ENCODE measurements at regions not wholly inside any gene's neighbourhood (a gene's known extent, or its start where the extent isn't known, plus 50 kb on each side); places are given as distances from the start of the nearest gene placed in this dataset.

GRCh38 chr2:173841110-173841509, 124.1 kb downstream of the SP3 start:
- Mint-ChIP-seq H3K27me3 (ENCODE audit: insufficient read depth, low read depth) (no peaks in the 10 kb centered on the region), H3K4me1 (peaks cover 20% of the 10 kb centered on the region), H3K27ac (no peak overlapping the region), H3K4me3 (no peak overlapping the region), H3K36me3 (no peaks in the 10 kb centered on the region), H3K9me3 (no peaks in the 10 kb centered on the region)
- Histone ChIP-seq H3K27ac (no peak overlapping the region), H3K9me3 (ENCODE audit: low read depth) (no peaks in the 10 kb centered on the region), H3K9ac (no peak overlapping the region), H3K4me3 (no peak overlapping the region), H3K36me3 (no peaks in the 10 kb centered on the region), H2AFZ (replicated peaks) (no peak overlapping the region), H3F3A (ENCODE audit: low read depth) (no peaks in the 10 kb centered on the region), H3K79me2 (ENCODE audit: low read depth) (no peaks in the 10 kb centered on the region), H3K4me1 (peaks cover 19% of the 10 kb centered on the region), H3K4me2 (no peak overlapping the region), H4K20me1 (ENCODE audit: low read depth) (no peaks in the 10 kb centered on the region), H3K27me3 (no peaks in the 10 kb centered on the region)
- TF ChIP-seq EZH2 (IDR thresholded peaks at IDR 0.05) (no peak), EZH2phosphoT487 (IDR thresholded peaks at IDR 0.05) (no peak)
- TF ChIP-seq, protein P1, sequence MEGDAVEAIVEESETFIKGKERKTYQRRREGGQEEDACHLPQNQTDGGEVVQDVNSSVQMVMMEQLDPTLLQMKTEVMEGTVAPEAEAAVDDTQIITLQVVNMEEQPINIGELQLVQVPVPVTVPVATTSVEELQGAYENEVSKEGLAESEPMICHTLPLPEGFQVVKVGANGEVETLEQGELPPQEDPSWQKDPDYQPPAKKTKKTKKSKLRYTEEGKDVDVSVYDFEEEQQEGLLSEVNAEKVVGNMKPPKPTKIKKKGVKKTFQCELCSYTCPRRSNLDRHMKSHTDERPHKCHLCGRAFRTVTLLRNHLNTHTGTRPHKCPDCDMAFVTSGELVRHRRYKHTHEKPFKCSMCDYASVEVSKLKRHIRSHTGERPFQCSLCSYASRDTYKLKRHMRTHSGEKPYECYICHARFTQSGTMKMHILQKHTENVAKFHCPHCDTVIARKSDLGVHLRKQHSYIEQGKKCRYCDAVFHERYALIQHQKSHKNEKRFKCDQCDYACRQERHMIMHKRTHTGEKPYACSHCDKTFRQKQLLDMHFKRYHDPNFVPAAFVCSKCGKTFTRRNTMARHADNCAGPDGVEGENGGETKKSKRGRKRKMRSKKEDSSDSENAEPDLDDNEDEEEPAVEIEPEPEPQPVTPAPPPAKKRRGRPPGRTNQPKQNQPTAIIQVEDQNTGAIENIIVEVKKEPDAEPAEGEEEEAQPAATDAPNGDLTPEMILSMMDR (IDR thresholded peaks at IDR 0.05) = no peak
- DNase-seq (ENCODE audit: low spot score) = no peak

GRCh38 chr2:173843526-173843925, 121.6 kb downstream of the SP3 start:
- H3K27ac ChIP-seq = no peak overlapping the region
- peaks cover 5% of the 10 kb centered on the region for H3K9me3 Mint-ChIP-seq
- H3K4me2 ChIP-seq = no peak overlapping the region
- H4K20me1 ChIP-seq (ENCODE audit: low read depth) = no peaks in the 10 kb centered on the region
- peaks cover 20% of the 10 kb centered on the region for H3K4me1 Mint-ChIP-seq
- no peak for DNase-seq (ENCODE audit: low spot score)
- H3K79me2 ChIP-seq (ENCODE audit: low read depth) = no peaks in the 10 kb centered on the region
- no peaks in the 10 kb centered on the region for H3K27me3 ChIP-seq
- no peaks in the 10 kb centered on the region for H3K36me3 Mint-ChIP-seq
- no peak overlapping the region for H2AFZ ChIP-seq (replicated peaks)
- no peak overlapping the region for H3K4me3 ChIP-seq
- H3K4me1 ChIP-seq = peaks cover 19% of the 10 kb centered on the region
- H3K9me3 ChIP-seq (ENCODE audit: low read depth) = no peaks in the 10 kb centered on the region
- H3K27me3 Mint-ChIP-seq (ENCODE audit: insufficient read depth, low read depth) = no peaks in the 10 kb centered on the region
- no peak overlapping the region for H3K27ac Mint-ChIP-seq
- no peaks in the 10 kb centered on the region for H3K36me3 ChIP-seq
- TF ChIP-seq EZH2 (IDR thresholded peaks at IDR 0.05) (no peak), EZH2phosphoT487 (IDR thresholded peaks at IDR 0.05) (no peak)
- TF ChIP-seq, protein P1 (IDR thresholded peaks at IDR 0.05) = no peak
- H3F3A ChIP-seq (ENCODE audit: low read depth) = no peaks in the 10 kb centered on the region
- no peak overlapping the region for H3K9ac ChIP-seq
- H3K4me3 Mint-ChIP-seq = no peak overlapping the region

GRCh38 chr2:173851141-173851641, 114.0 kb downstream of the SP3 start:
- Histone ChIP-seq H3K27ac (no peak overlapping the region), H3K27me3 (no peaks in the 10 kb centered on the region), H3K4me2 (no peak overlapping the region), H3K79me2 (ENCODE audit: low read depth) (no peaks in the 10 kb centered on the region), H3K9ac (no peak overlapping the region), H2AFZ (replicated peaks) (no peak overlapping the region), H4K20me1 (ENCODE audit: low read depth) (no peaks in the 10 kb centered on the region), H3K9me3 (ENCODE audit: low read depth) (no peaks in the 10 kb centered on the region), H3K36me3 (no peaks in the 10 kb centered on the region), H3F3A (ENCODE audit: low read depth) (peaks cover 7% of the 10 kb centered on the region), H3K4me3 (no peak overlapping the region), H3K4me1 (peaks cover 13% of the 10 kb centered on the region)
- Mint-ChIP-seq H3K36me3 (no peaks in the 10 kb centered on the region), H3K9me3 (peaks cover 7% of the 10 kb centered on the region), H3K27ac (no peak overlapping the region), H3K4me3 (no peak overlapping the region), H3K27me3 (ENCODE audit: insufficient read depth, low read depth) (peaks cover 3% of the 10 kb centered on the region), H3K4me1 (peaks cover 7% of the 10 kb centered on the region)
- TF ChIP-seq EZH2phosphoT487 (IDR thresholded peaks at IDR 0.05) (no peak), EZH2 (IDR thresholded peaks at IDR 0.05) (no peak)
- TF ChIP-seq, protein P1 (IDR thresholded peaks at IDR 0.05) = no peak
- no peak for DNase-seq (ENCODE audit: low spot score)

Data from neural progenitor cell (in vitro differentiated cells).